ENCODE measurements at regions not wholly inside any gene's neighbourhood (a gene's known extent, or its start where the extent isn't known, plus 50 kb on each side); places are given as distances from the start of the nearest gene placed in this dataset.

DNA sequence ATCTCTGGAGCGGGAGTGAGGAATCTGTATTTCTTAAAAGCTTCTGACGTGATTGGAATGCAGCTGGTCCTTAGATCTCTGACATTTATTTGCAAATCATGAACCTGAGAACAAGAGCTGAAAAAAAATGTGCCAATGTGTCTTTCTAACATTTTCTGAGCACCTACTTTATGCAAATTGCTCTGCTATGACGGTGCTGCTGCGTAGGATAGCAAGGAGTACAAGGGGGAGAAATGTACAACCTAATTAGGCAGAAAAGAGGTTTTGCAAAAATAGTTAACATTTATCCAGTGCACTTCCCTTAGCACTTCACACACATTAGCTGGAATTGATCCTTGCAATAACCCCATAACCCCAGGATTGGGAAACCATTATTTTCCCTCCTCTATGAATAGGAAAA lies 357.5 kb downstream of the TLE4 start:
- TF ChIP-seq CTCF (IDR thresholded peaks at IDR 0.05; ENCODE audit: low read depth, low read length, poor library complexity, severe bottlenecking): no peak
- TF ChIP-seq EZH2phosphoT487 (IDR thresholded peaks at IDR 0.05; ENCODE audit: borderline replicate concordance, low read length): no peak
